ENCODE measurements at regions not wholly inside any gene's neighbourhood (a gene's known extent, or its start where the extent isn't known, plus 50 kb on each side); places are given as distances from the start of the nearest gene placed in this dataset.
"Not testable (repeated sequence)": the region's sequence is repeated elsewhere in the genome, so short reads cannot be mapped to it uniquely, and the experiment has no call there.

- DNase-seq = no peak
These were observed 696.8 kb upstream of the SOX9 start for GRCh38 chr17:71423871-71424546.

GRCh38 chr17:71427801-71428200 is 693.0 kb upstream of the SOX9 start:
- DNase-seq = no peak

DNA sequence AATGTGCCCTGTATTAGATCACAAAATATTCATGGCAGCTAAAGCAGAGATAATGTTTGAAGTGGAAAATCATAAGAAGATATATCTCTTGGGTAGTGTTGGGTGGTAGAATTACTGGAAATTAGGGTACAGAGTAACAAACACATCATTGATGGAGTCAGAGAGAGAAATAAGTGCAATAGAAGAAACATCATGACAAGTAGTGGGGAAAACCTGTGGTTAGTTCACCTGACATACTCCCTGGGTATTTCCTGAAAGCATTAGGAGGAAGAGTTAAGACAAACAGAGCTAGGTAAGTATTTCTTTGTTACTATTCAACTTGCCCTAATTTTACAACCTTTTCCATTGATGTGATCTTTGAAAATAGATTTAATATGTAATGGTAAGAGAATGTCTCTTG is 691.9 kb upstream of the SOX9 start:
- DNase-seq = no peak

DNA sequence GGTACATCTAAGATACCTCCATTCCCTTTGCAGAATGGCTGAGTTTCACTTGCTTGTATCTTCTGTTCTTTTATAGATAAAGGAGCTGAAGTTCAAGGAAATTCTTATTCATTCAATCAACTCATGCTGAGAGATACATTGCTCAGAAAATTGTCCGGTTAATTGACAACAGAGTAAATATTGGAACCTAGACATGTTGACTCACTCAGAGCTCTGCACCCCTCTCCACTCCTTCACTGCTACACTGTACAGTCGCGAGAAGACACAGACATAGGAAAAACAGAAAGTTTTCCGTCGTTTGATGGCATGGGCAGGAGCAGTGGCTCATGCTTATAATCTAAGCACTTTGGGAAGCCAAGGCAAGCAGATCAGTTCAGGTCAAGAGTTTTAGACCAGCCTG is 690.5 kb upstream of the SOX9 start:
- no peak for DNase-seq

GRCh38 chr17:71431146-71431545 is 689.7 kb upstream of the SOX9 start:
- DNase-seq = no peak

GRCh38 chr17:71432378-71433315 is 688.2 kb upstream of the SOX9 start:
- no peak for DNase-seq

DNA sequence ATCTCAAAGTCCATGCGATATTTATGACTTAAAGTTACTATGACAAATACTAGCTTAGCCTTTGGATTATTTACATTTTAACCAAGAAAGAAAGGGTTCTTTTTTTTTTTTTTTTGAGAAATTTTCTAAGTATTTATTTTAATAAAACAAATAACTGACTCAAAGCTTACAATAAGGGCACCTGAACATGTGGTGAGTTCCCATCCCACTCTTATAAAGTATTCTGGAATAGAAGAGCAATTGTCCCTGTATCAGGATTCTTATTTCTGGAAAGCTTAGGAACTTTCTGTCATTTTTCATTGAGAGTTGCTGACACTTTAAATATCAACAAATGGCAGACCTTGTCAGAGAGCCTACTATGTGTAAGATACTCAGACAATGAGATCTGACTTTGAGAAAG is 686.1 kb upstream of the SOX9 start:
- DNase-seq = no peak

- DNase-seq = no peak
These were observed 684.3 kb upstream of the SOX9 start for GRCh38 chr17:71436479-71436878.

- no peak for DNase-seq
These were observed 683.7 kb upstream of the SOX9 start for GRCh38 chr17:71437166-71437565.

- no peak for DNase-seq
These were observed 682.1 kb upstream of the SOX9 start for GRCh38 chr17:71438631-71439146.

DNA sequence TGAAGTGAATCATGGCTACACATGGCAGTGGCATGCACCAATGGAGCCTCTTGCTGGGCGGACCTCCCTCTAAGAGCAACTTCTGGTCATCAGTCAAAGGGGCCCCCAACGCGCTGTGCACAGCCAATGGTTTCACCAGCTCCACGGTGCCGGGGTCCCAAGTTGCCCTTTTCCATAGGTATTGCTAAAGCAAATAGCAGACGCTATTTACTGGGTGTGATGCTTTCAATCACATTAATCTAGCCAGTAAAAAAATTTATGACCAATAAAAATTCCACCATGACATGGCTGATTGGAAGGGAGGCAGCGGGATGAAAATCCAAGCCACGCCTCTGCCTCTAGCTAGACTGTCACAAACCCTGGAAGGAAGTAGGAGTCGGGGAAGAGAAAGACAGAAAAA is 680.3 kb upstream of the SOX9 start:
- no peak for DNase-seq

DNA sequence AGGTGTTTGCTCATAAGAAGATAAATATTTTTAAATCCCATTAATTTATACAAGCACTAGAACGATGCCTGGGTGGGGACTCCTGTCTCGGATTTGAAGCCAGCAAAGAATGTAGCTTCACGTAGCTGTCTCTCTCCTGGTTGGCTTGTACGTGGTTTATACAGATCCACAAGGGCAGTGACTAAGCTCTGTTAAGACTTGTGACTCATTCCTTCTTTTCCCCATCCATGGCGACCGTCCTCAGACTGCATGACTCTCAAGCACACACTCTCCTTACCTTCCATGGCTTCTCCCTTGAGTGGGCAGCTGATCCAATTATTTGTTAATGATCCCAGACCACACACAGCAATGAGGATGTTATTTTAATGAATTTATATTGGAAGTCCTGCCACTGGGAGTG is 679.7 kb upstream of the SOX9 start:
- no peak for DNase-seq

- DNase-seq = no peak
These were observed 676.7 kb upstream of the SOX9 start for GRCh38 chr17:71444078-71444477.

- DNase-seq = no peak
These were observed 674.0 kb upstream of the SOX9 start for GRCh38 chr17:71446645-71447437.

- no peak for DNase-seq
These were observed 673.2 kb upstream of the SOX9 start for GRCh38 chr17:71447644-71448043.

DNA sequence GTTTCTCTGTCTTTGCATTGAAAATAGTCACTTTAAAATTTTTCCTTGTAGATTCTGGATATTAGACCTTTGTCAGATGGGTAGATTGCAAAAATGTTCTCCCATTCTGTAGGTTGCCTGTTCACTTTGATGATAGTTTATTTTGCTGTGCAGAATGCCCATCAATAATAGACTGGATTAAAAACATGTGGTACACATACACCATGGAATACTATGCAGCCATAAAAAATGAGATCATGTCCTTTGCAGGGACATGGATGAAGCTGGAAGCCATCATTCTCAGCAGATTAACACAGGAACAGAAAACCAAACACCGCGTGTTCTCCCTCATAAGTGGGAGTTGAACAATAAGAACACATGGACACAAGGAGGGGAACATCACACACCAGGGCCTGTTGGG is 670.2 kb upstream of the SOX9 start:
- DNase-seq = not testable (repeated sequence)

DNA sequence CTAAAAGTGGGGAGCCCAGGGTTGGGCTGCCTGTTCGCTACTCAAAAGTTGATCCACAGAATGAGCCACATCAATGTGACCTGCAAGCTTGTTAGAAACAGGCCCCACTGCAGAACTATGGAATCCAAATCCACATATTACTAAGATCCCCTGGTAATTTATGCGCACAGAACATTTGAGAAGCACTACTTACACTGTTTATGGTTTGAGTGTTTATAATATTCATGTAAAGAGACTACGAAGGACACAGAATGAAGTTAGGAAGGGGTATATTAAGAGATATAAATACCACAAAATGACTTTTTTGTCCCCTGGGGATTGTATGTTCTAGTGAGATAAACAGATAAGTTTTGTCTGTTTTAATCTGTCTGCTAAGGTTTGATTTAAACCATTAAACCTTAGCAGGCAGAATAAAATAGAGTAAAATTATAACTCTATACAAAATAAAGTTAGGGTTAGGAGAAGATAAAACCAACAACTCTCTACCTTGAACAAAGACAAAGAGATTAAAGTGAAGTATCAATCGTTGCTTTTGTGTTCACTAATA is 666.9 kb upstream of the SOX9 start:
- no peak for DNase-seq

DNA sequence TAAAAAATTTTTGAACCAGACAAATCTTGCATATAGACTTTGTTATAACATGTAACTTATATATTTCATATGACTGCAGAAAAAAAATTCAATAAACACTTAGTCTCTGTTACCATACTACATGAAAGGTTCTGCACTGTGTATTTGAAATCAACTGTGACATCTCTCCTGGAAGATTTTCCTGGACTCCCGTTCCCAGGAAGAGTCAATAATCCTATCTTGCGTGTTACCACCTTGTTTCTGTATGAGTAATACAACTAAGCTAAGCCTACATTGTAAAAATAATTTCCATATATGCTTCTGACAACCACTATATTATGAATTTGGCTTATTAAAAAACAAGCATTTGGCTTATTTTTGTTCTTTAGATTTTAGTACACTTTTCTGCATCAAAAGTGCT is 665.6 kb upstream of the SOX9 start:
- DNase-seq = no peak

GRCh38 chr17:71458322-71458721 is 662.5 kb upstream of the SOX9 start:
- no peak for DNase-seq

DNA sequence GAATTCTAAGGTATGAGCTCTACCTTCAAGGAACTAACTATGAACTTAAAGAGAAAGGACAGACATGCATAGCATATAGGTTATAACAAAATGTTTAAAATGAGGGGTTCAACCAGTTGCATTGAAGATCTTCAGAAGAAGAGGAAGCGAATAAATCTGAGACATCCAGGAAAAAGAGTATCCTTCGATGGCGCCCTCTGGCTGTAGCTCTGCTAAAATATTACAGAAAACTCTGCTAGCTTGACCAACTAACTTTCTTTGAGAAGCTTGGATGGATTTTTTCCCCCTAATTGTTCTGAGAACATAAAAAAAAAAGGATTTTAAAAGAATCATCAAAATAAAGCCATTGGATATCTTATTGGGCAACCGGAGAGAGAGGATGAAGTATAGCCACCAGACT is 659.9 kb upstream of the SOX9 start:
- DNase-seq = no peak

GRCh38 chr17:71461498-71462169 is 659.2 kb upstream of the SOX9 start:
- DNase-seq = no peak

DNA sequence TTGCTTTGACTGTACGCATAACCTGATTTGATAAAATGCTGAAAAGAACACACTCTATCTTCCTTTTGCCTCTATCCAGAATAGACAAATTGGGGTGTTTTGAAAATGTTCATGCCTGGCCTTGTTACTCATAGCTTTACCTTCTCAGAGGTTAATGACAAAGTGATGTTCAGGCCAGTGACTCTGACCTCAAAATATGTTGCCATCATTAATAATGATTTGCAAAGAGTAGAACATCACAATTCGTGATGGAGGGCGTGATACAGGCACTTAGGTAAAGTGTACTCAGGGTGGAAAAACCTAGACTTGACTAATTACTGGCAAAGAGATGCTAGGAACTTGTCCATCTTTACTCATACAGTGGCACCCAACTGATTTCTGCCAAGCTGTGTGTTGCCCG is 656.6 kb upstream of the SOX9 start:
- DNase-seq = no peak

Measured in CD4-positive, alpha-beta T cell treated with Interleukin-4 for 1 hour (primary cell).